ENCODE measurements at regions not wholly inside any gene's neighbourhood (a gene's known extent, or its start where the extent isn't known, plus 50 kb on each side); places are given as distances from the start of the nearest gene placed in this dataset.
A peak's percentile ranks its signal among the peaks of the same experiment; 100 is the strongest.

DNA sequence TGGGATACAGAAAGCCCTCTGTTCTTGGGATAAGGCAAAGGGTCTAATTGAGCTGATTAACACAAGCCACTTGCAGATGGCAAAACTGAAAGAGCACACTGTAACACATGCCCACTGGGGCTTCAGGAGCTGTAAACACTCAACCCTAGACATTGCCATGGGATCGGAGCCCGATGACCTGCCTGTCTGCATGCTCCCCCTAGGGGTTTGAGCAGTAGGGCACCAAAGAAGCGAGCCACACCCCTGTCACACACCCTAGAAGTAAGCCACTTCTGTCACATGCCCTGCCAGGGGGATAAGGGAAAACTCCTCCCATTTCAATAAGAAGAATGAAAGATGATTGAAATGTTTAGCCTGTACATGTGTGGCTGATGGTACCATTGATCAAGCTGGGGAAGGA lies 81.3 kb upstream of the IRX6 start:
- no peak for DNase-seq

DNA sequence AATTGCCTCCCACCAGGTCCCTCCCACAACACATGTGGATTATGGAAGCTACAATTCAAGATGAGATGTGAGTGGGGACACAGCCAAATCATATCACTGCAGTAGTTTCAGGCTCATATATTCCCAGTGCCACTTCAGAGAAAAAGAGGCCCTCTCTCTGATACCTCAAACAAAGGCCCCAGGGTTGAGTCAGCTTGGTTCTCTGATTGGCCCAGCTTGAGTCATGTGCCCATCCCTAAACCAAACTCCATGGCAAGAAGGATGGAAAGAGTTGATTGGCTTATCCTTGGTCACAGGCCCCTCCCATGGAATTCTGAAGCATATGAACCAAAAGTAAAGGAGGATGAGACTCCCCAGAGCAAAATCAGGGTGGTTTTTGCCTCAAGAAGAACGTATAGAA lies 75.9 kb upstream of the IRX6 start:
- no peak for DNase-seq

DNA sequence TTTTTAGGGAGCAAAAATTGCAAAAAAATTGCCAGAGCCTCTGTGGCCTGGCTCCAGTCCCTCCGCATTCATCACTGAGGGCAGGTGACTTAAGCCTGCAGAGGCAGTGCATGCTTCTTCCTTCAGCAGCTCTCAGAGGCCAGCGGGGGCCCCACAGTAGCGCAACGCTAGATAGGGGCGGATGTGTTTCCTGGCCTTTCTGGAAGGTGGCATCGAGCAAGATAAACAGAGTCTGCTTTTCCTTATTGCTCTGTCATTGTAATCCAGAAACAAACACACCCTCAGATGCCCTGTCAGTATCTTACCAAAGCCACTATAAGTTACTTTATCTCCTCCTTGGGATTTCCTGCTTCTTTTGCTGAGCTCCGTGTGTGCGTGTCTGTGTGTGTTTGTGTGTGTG lies 75.5 kb upstream of the IRX6 start:
- DNase-seq, result no peak

DNA sequence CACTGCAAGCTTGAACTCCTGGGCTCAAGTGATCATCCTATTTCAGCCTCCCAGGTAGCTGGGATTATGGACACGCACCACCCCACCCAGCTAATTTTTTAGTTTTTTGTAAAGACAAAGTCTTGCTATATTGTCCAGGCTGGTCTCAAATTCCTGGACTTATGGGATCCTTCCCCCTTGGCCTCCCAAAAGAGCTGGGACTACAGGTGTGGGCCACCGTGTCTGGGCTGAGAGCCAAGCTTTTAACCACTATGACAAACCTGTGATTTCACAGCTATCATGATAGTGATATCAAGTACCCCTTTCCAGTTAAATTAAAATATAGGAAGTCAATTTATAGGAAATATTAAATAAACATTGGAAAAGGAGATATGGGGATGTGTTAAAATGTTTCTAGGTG lies 74.6 kb upstream of the IRX6 start:
- DNase-seq, result no peak

DNA sequence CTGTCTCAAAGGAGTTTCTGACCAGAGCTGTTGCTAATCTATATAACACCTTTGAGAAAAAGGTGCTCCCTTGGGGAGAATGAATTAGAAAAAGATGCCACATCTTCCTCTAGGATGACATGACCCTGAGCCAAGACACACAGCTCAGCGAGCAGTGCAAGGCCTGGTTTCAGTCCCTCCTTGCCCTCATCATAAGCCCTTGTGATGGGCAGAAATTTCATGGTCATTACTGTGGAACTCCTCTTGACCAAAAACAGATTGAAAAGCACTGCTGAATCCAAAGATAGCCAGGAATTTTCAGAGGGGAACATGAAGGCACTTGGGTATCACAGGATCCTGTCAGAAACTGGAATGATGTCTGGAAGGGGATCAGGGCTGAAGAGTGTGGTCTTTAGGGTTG lies 74.1 kb upstream of the IRX6 start:
- no peak for DNase-seq

DNA sequence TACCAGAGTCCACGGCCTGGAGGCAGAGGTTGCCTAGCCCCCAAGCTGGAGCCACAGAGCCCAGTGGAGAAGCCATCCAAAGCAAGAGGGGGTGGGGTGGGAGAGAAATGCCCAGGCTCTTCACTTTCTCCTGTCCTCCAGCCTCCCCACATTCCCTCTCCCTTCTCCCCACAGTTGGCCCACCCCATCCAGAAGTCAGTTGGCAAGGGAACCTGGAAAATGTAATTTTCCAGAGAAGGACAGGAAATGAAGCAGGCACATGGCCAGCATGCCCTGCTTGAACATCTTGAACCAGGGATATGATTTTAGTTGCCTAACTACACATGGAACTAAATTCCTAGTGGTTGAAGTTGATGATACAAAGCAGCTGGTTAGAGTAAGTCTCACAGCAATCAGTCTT lies 73.3 kb upstream of the IRX6 start:
- no peak for DNase-seq

DNA sequence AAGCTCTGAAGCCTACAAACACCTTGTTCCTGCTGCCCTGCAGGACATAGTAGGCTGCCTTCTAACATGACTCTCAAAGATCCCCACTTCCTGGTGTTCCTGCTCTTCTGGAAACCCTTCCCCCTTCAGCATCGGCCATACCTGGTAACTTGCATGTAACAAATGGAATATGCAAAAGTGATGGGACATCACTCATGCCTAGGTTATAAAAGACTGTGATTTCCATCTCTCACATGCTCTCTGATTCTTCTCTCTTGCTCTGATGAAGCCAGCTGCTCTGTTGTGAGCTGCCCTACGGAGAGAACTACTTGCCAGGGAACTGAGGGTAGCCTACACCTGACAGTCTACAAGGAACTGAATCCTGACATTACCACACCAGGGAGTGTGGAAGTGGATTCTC lies 72.9 kb upstream of the IRX6 start:
- no peak for DNase-seq

DNA sequence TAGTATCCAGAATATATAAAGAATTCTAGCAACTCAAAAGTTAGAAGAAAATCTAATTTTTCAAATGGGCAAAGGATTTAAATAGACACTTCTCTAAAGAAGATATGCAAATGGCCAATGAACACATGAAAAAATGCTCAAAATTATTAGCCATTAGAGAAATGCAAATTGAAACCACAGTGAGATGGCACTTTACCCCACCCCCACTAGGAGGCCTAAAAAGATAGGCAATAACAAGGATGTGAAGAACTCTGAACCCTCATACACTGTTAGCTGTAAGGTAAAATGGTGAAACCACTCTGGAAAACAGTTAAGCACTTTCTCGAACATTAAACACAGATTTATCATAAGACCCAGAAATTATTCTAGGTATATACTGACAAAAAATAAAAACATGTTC lies 71.4 kb upstream of the IRX6 start:
- no peak for DNase-seq

DNA sequence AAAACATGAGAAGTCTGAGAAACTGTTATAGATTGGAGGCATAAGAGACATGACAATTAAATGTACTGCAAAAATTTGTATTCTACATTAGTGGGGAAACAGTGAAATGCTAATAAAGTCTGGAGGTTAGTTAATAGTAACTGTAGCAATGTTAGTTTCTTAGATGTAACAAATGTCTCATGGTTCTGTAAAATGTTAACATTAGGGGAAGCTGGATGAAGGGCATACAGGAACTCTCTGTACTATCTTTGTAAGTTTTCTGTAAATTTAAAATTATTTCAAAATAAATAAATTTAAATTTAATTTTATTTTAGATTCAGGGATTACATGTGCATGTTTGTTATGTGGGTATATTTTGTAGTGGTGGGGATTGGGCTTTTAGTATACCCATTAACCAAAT lies 70.0 kb upstream of the IRX6 start:
- no peak for DNase-seq

DNA sequence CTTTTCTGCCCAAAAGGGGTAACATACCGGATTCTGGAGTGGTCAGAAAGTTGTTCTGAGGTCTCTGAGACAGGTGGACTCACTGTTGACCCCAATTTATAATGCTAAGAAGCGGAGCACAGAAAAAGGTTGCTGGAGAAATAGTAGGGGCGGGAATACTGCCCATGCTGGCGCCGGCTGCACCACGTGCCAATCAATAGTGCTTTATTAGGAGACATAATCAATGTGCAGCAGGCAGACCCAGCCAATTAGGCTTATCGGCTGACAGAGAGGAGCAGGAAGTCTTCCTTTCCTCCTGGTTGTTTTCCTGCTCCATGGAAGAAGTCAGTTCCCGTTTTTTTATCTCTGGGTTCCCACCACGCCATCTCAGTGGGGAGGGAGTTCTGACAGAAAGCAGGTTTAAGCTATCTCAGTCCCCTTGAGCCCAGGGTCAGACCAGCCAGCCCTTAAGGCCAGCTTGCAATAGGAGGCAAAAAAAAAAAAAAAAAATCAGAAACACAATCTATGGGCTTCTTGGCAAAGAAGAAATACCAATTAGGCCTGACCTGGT lies 68.2 kb upstream of the IRX6 start:
- DNase-seq, result no peak

DNA sequence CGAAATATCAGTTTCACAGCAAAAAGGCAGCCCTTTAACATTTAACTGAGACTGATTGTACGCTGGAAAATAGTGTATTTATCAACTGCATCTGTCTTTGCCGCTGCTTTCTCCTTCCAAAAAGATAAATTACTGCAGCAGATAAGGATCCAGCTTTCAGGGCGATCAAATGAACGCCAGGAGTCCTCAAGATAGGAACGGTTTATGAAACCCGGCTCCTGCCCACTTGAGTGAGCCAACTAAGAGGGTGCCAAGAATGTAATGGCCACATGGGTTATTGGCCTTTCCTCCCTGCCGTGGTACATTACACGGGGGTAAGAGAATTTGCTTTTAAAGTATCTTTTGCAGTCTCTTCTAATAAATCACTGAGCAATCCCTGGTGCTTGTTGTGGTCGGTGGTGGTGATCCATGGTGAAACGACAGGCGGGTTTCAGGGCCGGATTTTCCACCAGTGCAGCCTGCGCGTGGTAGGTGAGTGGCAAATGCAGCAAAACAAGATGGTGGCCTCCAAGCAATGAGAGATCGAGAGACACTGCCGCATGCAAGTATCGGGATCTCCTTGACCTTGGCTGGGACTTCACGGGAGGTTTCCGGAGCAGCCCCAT lies 67.5 kb upstream of the IRX6 start:
- no peak for DNase-seq

DNA sequence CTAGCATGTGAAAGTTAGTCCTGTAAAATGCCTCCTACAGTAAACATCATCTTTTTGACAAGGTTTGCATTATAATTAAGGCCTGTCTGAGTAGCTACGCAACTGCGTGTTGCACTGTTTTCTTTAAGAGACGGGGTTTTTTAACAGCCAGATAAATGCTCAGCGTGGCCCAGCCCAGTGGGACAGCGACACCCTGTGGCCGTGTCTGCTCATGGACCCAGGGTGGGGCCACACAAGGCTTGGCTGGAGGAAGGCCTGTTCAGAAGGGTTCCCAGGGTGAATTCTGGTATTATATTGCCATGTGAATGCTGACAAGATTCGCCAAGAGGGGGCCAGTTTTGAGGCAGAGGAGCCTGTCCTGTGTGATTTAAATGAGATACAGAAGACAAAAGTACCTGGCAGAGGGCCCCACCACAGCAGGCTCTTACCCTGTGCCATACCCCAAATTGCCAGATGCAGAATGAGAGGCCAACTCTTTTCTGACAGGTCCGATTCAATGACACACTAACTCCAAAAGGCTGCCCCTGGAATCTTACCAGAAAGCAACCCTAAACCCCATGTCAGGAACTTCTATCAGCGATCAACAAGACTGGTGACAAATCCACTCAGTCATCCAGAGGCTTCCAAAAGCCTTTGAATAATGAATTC lies 65.9 kb upstream of the IRX6 start:
- DNase-seq, result no peak

DNA sequence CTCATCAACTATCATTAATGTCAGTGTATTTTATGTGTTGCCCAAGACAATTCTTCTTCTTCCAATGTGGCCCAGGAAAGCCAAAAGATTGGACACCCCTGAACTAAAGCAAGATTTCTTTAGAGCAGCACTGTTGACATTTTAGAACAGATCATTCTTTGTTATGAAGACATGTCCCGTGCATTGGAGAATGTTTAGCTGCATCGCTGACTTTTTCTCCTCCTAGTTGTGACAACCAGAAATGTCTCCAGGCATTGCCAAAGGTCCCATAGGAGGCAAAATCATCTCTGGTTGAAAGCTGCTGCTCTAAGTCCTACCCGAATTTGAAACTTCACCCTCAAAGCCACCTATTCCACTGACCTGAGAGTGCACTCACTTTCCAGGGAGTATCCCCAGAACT lies 62.7 kb upstream of the IRX6 start:
- no peak for DNase-seq

DNA sequence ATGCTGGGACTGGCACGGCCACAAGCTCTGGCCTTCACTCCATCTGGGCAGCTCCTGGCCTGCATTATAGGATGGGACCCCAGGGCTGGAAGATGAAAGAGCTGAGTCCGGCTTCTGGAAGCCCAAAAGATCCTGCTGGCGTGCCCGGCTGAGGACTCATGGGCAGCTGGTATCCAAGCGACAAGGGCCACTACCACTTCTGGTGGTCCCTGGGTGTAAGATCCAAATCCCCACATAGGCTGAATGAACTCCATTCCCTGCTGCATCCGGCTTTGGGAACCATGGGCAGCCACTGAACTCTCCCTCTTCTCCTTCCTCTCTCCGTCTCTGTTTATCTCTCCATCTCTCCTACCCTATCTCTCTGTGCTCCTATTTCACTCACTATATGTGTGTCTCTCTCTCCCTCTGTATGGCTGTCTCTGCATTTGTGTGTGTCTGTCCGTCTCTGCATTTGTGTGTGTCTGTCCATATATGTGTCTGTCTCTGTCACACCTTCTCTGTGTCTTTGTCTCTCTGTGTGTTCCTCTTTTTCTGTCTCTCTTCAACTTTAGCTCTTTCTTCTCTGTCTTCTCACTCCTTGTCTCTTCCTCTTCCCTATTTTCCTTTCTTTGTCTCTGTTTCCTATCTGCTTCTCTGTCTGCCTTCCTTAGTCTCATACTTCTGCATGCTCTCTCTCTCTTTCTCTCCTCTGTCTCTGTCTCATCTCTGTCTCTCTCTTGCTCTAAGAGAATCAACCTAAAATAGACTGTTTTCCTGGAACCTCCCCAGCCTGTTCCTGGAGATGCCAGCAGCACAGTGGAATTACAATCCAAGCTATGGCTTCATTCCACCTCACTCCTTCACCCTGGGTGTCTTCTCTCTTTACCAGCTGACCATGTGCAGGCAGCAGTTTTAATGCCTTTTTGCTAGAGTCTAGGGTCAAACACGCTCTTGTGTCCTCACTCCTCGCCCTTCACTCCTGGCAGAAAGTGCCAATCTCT lies 60.4 kb upstream of the IRX6 start:
- no peak for DNase-seq

DNA sequence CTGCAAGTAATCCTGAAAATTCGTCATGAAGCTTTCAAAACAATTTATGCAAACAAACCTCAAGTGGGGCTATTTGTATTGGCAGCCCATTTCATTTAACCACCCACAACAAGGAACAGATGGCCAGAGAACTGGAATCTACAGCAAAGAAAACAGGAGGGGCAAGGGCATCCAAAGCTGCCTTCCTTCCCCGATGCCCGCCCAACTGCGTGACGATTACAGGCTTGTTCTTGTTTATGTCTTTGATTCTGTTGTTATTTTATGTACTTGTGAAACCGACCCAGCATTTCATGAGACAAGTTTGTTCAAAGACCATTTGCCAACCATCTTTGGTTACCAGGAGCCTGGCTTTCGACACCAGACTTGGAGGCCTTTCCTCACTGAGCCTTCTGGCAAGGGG lies 59.1 kb upstream of the IRX6 start:
- DNase-seq, result peak; percentile 7

DNA sequence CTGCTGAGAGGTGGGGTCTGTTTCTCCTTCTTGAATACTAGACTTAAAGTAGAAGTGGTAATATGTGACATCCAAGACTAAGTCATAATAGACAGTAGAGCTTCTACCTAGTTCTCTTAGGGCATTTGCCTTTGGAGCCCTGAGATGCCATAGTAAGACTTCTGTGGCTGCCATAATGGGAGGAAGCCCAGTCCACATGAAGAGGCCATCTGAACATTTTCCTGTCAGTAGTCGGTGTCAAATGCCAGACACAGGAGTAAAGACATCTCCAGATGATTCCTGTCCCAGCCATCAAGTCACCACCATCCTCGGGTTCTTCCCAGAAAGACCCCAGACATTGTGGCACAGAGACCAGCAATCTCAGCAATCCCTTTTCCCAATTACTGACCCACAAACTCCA lies 58.1 kb upstream of the IRX6 start:
- no peak for DNase-seq

DNA sequence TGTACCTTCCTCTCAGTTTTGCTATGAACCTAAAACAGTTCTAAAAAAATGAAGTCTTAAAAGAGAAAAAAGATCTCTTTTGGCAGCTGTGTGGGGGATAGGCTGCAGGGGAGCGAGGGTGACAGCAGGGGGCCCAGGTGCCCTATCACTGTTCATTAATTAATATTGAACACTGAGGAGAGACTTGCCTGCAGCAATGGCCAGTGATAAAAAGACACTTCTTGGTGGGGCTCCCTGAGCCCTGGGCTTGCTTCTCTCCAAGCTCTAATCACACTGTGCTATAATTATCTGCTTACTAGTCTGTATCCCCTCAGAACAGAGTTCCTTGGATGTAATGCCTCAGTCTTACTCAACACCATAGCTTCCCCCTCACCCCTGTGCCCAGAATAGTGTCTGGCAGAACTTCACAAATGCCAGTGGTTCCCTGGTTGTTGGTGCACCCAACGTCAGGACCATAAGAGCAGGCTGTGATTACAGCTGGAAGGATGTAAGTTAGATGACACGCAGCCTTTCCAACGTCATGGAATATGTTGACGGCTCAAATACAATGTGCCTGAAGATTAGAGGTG lies 52.0 kb upstream of the IRX6 start:
- DNase-seq, result no peak

DNA sequence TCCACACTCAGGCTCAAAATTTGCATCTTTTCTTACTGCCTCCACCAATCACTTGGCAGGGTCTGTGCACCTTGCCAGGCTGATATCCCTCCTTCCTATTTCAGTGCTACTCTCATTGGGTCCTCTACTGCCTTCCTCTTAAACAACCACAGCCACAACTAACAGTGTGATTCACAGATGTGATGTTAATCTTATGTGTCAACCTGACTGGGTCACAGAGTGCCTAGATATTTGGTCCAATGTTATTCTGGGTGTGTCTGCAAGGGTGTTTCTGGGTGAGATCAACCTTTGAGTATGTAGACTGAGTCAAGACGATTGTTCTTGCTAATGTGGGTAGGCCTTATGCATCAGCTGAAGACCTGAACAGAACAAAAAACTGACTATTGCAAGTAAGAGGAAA lies 51.3 kb upstream of the IRX6 start:
- no peak for DNase-seq

DNA sequence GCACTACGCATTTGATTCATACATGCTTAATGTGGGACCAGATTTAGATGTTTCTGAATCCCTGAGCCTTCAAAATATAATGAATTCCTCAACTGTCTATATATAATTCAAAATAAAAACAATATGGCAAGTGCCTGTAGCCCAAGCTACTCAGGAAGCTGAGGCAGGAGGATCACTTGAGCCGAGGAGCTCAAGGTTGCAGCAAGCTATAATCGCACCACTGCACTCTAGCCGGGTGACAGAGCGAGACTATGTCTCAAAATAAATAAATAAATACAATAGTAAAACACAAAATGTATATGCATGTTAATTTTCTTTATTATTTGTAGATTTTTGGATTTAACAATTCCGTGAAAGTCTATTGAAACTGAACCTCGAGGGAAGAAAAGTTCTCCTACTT lies 50.6 kb upstream of the IRX6 start:
- no peak for DNase-seq

DNA sequence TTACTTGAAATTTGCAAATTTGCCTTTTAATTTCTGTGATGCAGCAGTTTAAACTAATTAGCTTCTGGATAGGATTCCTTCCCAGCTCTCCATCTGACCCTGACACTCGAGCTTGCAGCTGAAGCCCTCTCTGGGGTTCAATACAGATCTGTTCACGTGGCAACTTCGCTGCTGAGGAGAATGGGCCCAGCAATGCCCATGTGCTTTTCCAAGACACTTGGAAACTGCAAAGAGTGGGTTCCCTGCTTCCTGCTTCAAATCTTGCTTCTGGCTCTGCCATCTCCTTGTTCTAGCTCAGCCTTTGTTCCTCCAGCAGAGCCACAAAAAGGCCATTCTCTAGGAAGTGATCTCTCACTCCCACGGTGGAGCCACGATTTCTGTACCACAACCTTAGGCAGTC lies 50.0 kb upstream of the IRX6 start:
- no peak for DNase-seq

Data from DMS153 (cell line).